ENCODE measurements at regions not wholly inside any gene's neighbourhood (a gene's known extent, or its start where the extent isn't known, plus 50 kb on each side); places are given as distances from the start of the nearest gene placed in this dataset.
A peak's percentile ranks its signal among the peaks of the same experiment; 100 is the strongest.

DNA sequence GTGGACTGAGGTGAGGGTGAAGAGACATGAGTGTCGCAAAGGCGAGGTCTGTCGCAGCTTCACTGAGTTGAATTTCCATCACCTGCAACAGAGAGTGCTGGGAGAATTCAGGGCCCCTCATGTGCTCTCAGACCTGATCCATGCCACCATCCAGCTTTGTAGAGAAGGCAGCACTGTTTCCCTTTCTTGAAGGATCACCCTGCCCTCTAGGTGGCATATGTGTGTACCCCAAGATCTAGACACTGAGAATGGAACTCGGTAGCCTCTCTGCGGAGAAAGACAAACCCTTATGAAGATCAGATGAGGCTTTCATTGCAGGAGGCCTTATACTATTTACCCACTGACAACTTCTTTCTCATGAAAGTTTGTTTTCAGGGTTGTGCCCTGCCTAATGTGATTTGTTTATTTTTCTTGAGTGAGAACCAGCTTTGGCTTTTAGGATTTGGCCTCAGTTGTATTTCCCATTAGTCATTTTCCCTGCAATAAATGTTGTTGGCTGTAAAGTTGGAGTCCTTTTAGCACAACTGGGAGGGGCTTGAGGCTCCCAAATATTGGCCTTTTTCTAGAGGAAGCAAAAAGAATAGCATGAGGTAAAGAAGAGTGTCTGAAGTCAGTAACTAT is 811.3 kb downstream of the DHX35 start:
- H4K20me1 ChIP-seq (replicated peaks in 1 of 2; ENCODE audit: control insufficient read depth in 1 of 2, insufficient read depth in 2 of 2, low read length in 2 of 2), result no peaks in the 10 kb centered on the region
- H3K79me2 ChIP-seq (ENCODE audit: control insufficient read depth in 1 of 2, insufficient read depth in 2 of 2, low read length in 2 of 2), result no peaks in the 10 kb centered on the region
- no peak overlapping the region for H4K8ac ChIP-seq (ENCODE audit: extremely low read depth, insufficient read depth, low read length)
- no peaks in the 10 kb centered on the region for H3K36me3 ChIP-seq (ENCODE audit: control insufficient read depth in 2 of 4, insufficient read depth in 4 of 4, low read length in 3 of 4)
- ChIA-PET CTCF (ENCODE audit: partially characterized antibody) (interaction anchor here (0.9 kb wide), 1 partner anchor 12 kb away, joined by 3 read pairs; no protein-coding TSS in a partner anchor), POLR2A (ENCODE audit: partially characterized antibody) (no interaction called here)
- no peak overlapping the region for H3K23ac ChIP-seq (ENCODE audit: insufficient read length)
- no peak overlapping the region for H2BK20ac ChIP-seq (ENCODE audit: low read length)
- H4K5ac ChIP-seq (ENCODE audit: insufficient read length, low read depth, low read length), result no peak overlapping the region
- H4K91ac ChIP-seq (replicated peaks; ENCODE audit: insufficient read length, low read length), result no peak overlapping the region
- no peak overlapping the region for H3K4me3 ChIP-seq (ENCODE audit: extremely low read depth in 1 of 4, insufficient read depth in 2 of 4, low read depth in 3 of 4, low read length in 4 of 4)
- no peak overlapping the region for H3K9ac ChIP-seq (replicated peaks in 1 of 4; ENCODE audit: extremely low read depth in 1 of 4, low read depth in 3 of 4, low read length in 3 of 4)
- no peak overlapping the region for H3K18ac ChIP-seq (ENCODE audit: extremely low read depth, low read length)
- FAIRE-seq (no peak), DNase-seq (ENCODE audit: low read depth in 1 of 2, low spot score in 2 of 2) (no peak)
- H3K9me3 ChIP-seq (ENCODE audit: insufficient read depth in 2 of 2, low read depth in 1 of 2, low read length in 1 of 2), result peaks cover 0 to 2% of the 10 kb centered on the region in 2 experiments; a peak in 1 of 4 replicates
- no peaks in the 10 kb centered on the region for H3K23me2 ChIP-seq (ENCODE audit: low read depth, low read length)
- H2BK15ac ChIP-seq (ENCODE audit: low read length), result no peak overlapping the region
- no peaks in the 10 kb centered on the region for H3K4me1 ChIP-seq (replicated peaks in 1 of 4; ENCODE audit: control insufficient read depth in 3 of 4, insufficient read depth in 4 of 4, low read length in 3 of 4)
- no peak overlapping the region for H3K4me2 ChIP-seq (ENCODE audit: insufficient read depth in 1 of 2, low read depth in 2 of 2, low read length in 2 of 2)
- H3K79me1 ChIP-seq (ENCODE audit: low read depth, low read length), result no peaks in the 10 kb centered on the region
- no peak overlapping the region for H2BK5ac ChIP-seq (ENCODE audit: low read depth, low read length)
- no peak overlapping the region for H2AFZ ChIP-seq (ENCODE audit: low read length)
- H3K14ac ChIP-seq (ENCODE audit: insufficient read length), result no peak overlapping the region
- no peak overlapping the region for H3K4ac ChIP-seq (replicated peaks; ENCODE audit: insufficient read length, low read depth, low read length)
- H3K27me3 ChIP-seq (replicated peaks in 1 of 4; ENCODE audit: control insufficient read depth in 3 of 4, extremely low read depth in 1 of 4, insufficient read depth in 3 of 4, low read length in 3 of 4), result no peaks in the 10 kb centered on the region
- no peak overlapping the region for H3K27ac ChIP-seq (ENCODE audit: low read depth, low read length)
- no peak overlapping the region for H2BK12ac ChIP-seq (ENCODE audit: low read depth, low read length)
- WGBS, 2 experiments (ENCODE audit: extremely low coverage in 1 of 2, insufficient coverage in 1 of 2, insufficient read length in 1 of 2, insufficient replicate concordance in 2 of 2, low coverage in 1 of 2, low lambda C conversion rate in 2 of 2, missing lambda C conversion rate in 1 of 2), result 94% methylated on average over 5 of the region's 5 CpGs; no CpG with 5 or more reads in 1 of the 2 experiments
- no peak overlapping the region for H3K56ac ChIP-seq (replicated peaks; ENCODE audit: insufficient read length, low read depth, low read length)
- no peak overlapping the region for H2AK5ac ChIP-seq (ENCODE audit: low read depth, low read length)
- no peak overlapping the region for H2BK120ac ChIP-seq (replicated peaks; ENCODE audit: low read depth, low read length)
- peak; percentile 27 to 40 for TF ChIP-seq RAD21 (IDR thresholded peaks at IDR 0.05 in 1 of 2, conservative IDR thresholded peaks at IDR 0.05 in 1 of 2; ENCODE audit: low read depth in 2 of 2, low read length in 2 of 2)
